HCT116 (cell line): ENCODE measurements at regions not wholly inside any gene's neighbourhood (a gene's known extent, or its start where the extent isn't known, plus 50 kb on each side); places are given as distances from the start of the nearest gene placed in this dataset.

ENCODE experiments used
- ATAC-seq: fragments of 200-7000 bp; cut with Tn5 transposase; 2 replicates; pipeline ENCODE4 v1.9.1; 2020; ENCODE audit warnings: mild to moderate bottlenecking, moderate library complexity
- BruUV-seq: library from RNA; stranded (reverse); fragments of 400-500 nt; replicated peaks from 2 replicates; lab custom pipeline; 2021; lab: Mats Ljungman, UMichigan
- CTCF ChIA-PET: fragments of 300-600 bp; sonication (Branson Sonifier 250); formaldehyde crosslinking; loops from one replicate; lab custom pipeline; 2021; ENCODE audit warnings: antibody characterized with exemption; lab: Charles Lee
- POLR2A ChIA-PET: fragments of 300-600, 350-600 bp; sonication (Branson Sonifier 250); formaldehyde crosslinking; loops from one replicate; lab custom pipeline; 2021; ENCODE audit warnings: antibody characterized with exemption; lab: Charles Lee
- RAD21 ChIA-PET, 2 experiments: fragments of 300-600 bp; sonication (Branson Sonifier 250); formaldehyde crosslinking; loops; one replicate each; lab custom pipeline; 2023; ENCODE audit warnings: low total read pairs in 2 of 2; ENCODE audit not compliant: uncharacterized antibody in 2 of 2, unreplicated experiment in 2 of 2, low non-redundant PET in 1 of 2; lab: Charles Lee
- DNase-seq: peaks from one replicate; pipeline ENCODE4 v3.0.0-alpha.2; 2010; ENCODE audit warnings: low read depth, low spot score
- H2AFZ ChIP-seq: fragments of 200-600 bp; shearing (Covaris generic), sonication (generic); 2 replicates; pipeline ENCODE4 v1.6.1; 2017; ENCODE audit warnings: low read depth, mixed run types, mixed read lengths, antibody characterized with exemption, low read length; ENCODE audit not compliant: poor library complexity, severe bottlenecking
- H3K27ac ChIP-seq: 2 replicates; pipeline ENCODE4 v1.5.1; 2012; ENCODE audit warnings: low read depth, low read length
- H3K27me3 ChIP-seq: fragments of 200-600 bp; sonication (generic); 2 replicates; pipeline ENCODE4 v1.6.1; 2016; ENCODE audit warnings: mixed run types, low read length, mixed read lengths; ENCODE audit not compliant: insufficient read depth
- H3K36me3 ChIP-seq, 2 experiments: fragments of 200-500 bp in 1 of 2; fragments of 200-600 bp in 1 of 2; sonication (Bioruptor generic) in 1 of 2; sonication (generic) in 1 of 2; 2 replicates each; pipeline versions ENCODE4 v1.5.1 to v1.6.1; 2014 to 2016; ENCODE audit warnings: low read length in 2 of 2, inconsistent platforms in 1 of 2, mixed read lengths in 1 of 2, mixed run types in 1 of 2; ENCODE audit not compliant: insufficient read depth in 2 of 2, control insufficient read depth in 1 of 2
- H3K4me1 ChIP-seq, 2 experiments: fragments of 200-600 bp in 1 of 2; sonication (generic) in 1 of 2; 2 replicates each; pipeline versions ENCODE4 v1.5.1 to v1.6.1; 2012 to 2017; ENCODE audit warnings: low read length in 2 of 2, inconsistent platforms in 1 of 2, mild to moderate bottlenecking in 1 of 2, mixed read lengths in 1 of 2, mixed run types in 1 of 2, moderate library complexity in 1 of 2; ENCODE audit not compliant: insufficient read depth in 2 of 2, control insufficient read depth in 1 of 2
- H3K4me2 ChIP-seq: fragments of 200-600 bp; sonication (generic); 2 replicates; pipeline ENCODE4 v1.6.1; 2017; ENCODE audit warnings: mixed run types, low read length, mixed read lengths
- H3K4me3 ChIP-seq, 2 experiments: fragments of 200-600 bp in 1 of 2; sonication (generic) in 1 of 2; replicated peaks in 1 of 2; 2 replicates each; pipeline ENCODE4 v1.5.1; 2011 to 2016; ENCODE audit warnings: low read length in 2 of 2, control low read depth in 1 of 2, low read depth in 1 of 2, mild to moderate bottlenecking in 1 of 2, mixed read lengths in 1 of 2, mixed run types in 1 of 2
- H3K79me2 ChIP-seq: fragments of 200-600 bp; sonication (generic); 2 replicates; pipeline ENCODE4 v1.6.1; 2017; ENCODE audit warnings: mild to moderate bottlenecking, mixed run types, low read length, moderate library complexity, mixed read lengths; ENCODE audit not compliant: insufficient read depth
- H3K9ac ChIP-seq: fragments of 200-600 bp; sonication (generic); 2 replicates; pipeline ENCODE4 v1.6.1; 2016; ENCODE audit warnings: low read length, mixed read lengths
- H3K9me2 ChIP-seq: fragments of 200-600 bp; sonication (generic), shearing (Covaris generic); 2 replicates; pipeline ENCODE4 v1.6.1; 2017; ENCODE audit warnings: mixed run types, mild to moderate bottlenecking, moderate library complexity; ENCODE audit not compliant: insufficient read depth
- H3K9me3 ChIP-seq, 2 experiments: fragments of 200-500 bp in 1 of 2; fragments of 200-600 bp in 1 of 2; sonication (Bioruptor generic) in 1 of 2; sonication (generic) in 1 of 2; 2 replicates each; pipeline ENCODE4 v1.6.1; 2014 to 2017; ENCODE audit warnings: low read length in 2 of 2, mixed read lengths in 2 of 2, inconsistent platforms in 1 of 2, low read depth in 1 of 2, mild to moderate bottlenecking in 1 of 2, mixed run types in 1 of 2, moderate library complexity in 1 of 2; ENCODE audit not compliant: control insufficient read depth in 1 of 2, insufficient read depth in 1 of 2
- H4K20me1 ChIP-seq: fragments of 200-600 bp; sonication (generic), shearing (Covaris generic); 2 replicates; pipeline ENCODE4 v1.6.1; 2017; ENCODE audit warnings: mixed run types, mild to moderate bottlenecking, moderate library complexity; ENCODE audit not compliant: insufficient read depth
- ATF3 ChIP-seq: IDR thresholded peaks from 2 replicates; pipeline ENCODE4 v1.6.1; 2012
- CBX3 ChIP-seq: IDR thresholded peaks from 2 replicates; pipeline ENCODE4 v1.6.1; 2012; ENCODE audit warnings: low read depth
- CEBPB ChIP-seq: IDR thresholded peaks from 2 replicates; pipeline ENCODE4 v1.6.1; 2012; ENCODE audit warnings: low read depth
- CTCF ChIP-seq, 3 experiments: fragments of 200-600 bp in 1 of 3; sonication (generic) in 1 of 3; IDR thresholded peaks in 2 of 3; conservative IDR thresholded peaks in 1 of 3; 2 replicates each; pipeline ENCODE4 v1.5.1; 2012 to 2017; ENCODE audit warnings: low read depth in 2 of 3, low read length in 2 of 3, antibody characterized with exemption in 1 of 3, borderline replicate concordance in 1 of 3, control low read depth in 1 of 3, mild to moderate bottlenecking in 1 of 3, mixed read lengths in 1 of 3, mixed run types in 1 of 3, moderate library complexity in 1 of 3; ENCODE audit not compliant: insufficient read depth in 1 of 3
- EGR1 ChIP-seq: IDR thresholded peaks from 2 replicates; pipeline ENCODE4 v1.6.1; 2012; ENCODE audit warnings: low read depth
- ELF1 ChIP-seq: IDR thresholded peaks from 2 replicates; pipeline ENCODE4 v1.6.1; 2012; ENCODE audit warnings: low read depth, borderline replicate concordance
- EZH2 ChIP-seq: fragments of 200-600 bp; sonication (generic); IDR thresholded peaks from 2 replicates; pipeline ENCODE4 v1.6.1; 2017; ENCODE audit warnings: antibody characterized with exemption, mixed run types
- EZH2phosphoT487 ChIP-seq: fragments of 200-600 bp; IDR thresholded peaks from 2 replicates; pipeline ENCODE4 v1.6.1; 2018; ENCODE audit warnings: antibody characterized with exemption, borderline replicate concordance
- FOSL1 ChIP-seq: IDR thresholded peaks from 2 replicates; pipeline ENCODE4 v1.6.1; 2012; ENCODE audit warnings: low read depth
- MAX ChIP-seq: IDR thresholded peaks from 2 replicates; pipeline ENCODE4 v1.6.1; 2012
- POLR2A ChIP-seq: IDR thresholded peaks from 2 replicates; pipeline ENCODE4 v1.7.0; 2011; ENCODE audit warnings: borderline replicate concordance; ENCODE audit not compliant: insufficient read depth, insufficient read length; ENCODE audit errors: extremely low read depth
- POLR2AphosphoS5 ChIP-seq: IDR thresholded peaks from 2 replicates; pipeline ENCODE4 v1.6.1; 2011; ENCODE audit warnings: mild to moderate bottlenecking, low read depth, low read length, moderate library complexity
- RAD21 ChIP-seq: IDR thresholded peaks from 2 replicates; pipeline ENCODE4 v1.6.1; 2012; ENCODE audit warnings: low read depth, mild to moderate bottlenecking
- REST ChIP-seq: IDR thresholded peaks from 2 replicates; pipeline ENCODE4 v1.6.1; 2012; ENCODE audit warnings: low read depth
- SIN3A ChIP-seq: IDR thresholded peaks from 2 replicates; pipeline ENCODE4 v1.6.1; 2012; ENCODE audit warnings: low read depth
- SRF ChIP-seq: IDR thresholded peaks from 2 replicates; pipeline ENCODE4 v1.6.1; 2012; ENCODE audit warnings: low read depth
- TCF7L2 ChIP-seq: IDR thresholded peaks from 2 replicates; pipeline ENCODE4 v1.7.0; 2011; ENCODE audit warnings: borderline replicate concordance, inconsistent platforms; ENCODE audit not compliant: insufficient read depth, insufficient read length; ENCODE audit errors: extremely low read depth
- YY1 ChIP-seq: IDR thresholded peaks from 2 replicates; pipeline ENCODE4 v1.6.1; 2011; ENCODE audit warnings: low read length, low read depth, moderate library complexity, mild to moderate bottlenecking; ENCODE audit not compliant: insufficient replicate concordance; ENCODE audit errors: extremely low read depth
- ZBTB33 ChIP-seq: IDR thresholded peaks from 2 replicates; pipeline ENCODE4 v1.6.1; 2011; ENCODE audit warnings: mild to moderate bottlenecking, low read length, moderate library complexity; ENCODE audit not compliant: insufficient replicate concordance; ENCODE audit errors: extremely low read depth
- ZNF274 ChIP-seq: fragments of 200-500 bp; sonication (Bioruptor generic); IDR thresholded peaks from 2 replicates; pipeline ENCODE4 v1.6.1; 2014; ENCODE audit warnings: mild to moderate bottlenecking, low read depth, low read length, inconsistent platforms
- intact Hi-C: fragments of 100-400 bp; cut with micrococcal nuclease; formaldehyde crosslinking; loops from 2 replicates; pipeline ENCODE4 v1.10.0; 2022

GRCh38 chr10:90112681-90113080 lies 411.3 kb downstream of the KIF20B start:
- no peak overlapping the region for H3K9ac ChIP-seq
- H3K36me3 ChIP-seq, result no peaks in the 10 kb centered on the region
- TF ChIP-seq CTCF (IDR thresholded peaks at IDR 0.05 in 2 of 3, conservative IDR thresholded peaks at IDR 0.05 in 1 of 3; ENCODE audit: borderline replicate concordance in 1 of 3, insufficient read depth in 1 of 3, low read depth in 2 of 3, low read length in 2 of 3), result no peak
- no peak for TF ChIP-seq CBX3
- TF ChIP-seq TCF7L2, result no peak
- TF ChIP-seq SIN3A, result no peak
- no peak for TF ChIP-seq ATF3
- no peak for TF ChIP-seq ZNF274
- no peak for TF ChIP-seq RAD21
- TF ChIP-seq POLR2AphosphoS5, result no peak
- TF ChIP-seq EZH2, result no peak
- no peak for TF ChIP-seq EGR1
- TF ChIP-seq CEBPB, result no peak
- no peak for TF ChIP-seq YY1
- TF ChIP-seq MAX, result no peak
- TF ChIP-seq ZBTB33, result no peak
- TF ChIP-seq FOSL1, result no peak
- TF ChIP-seq SRF, result no peak
- TF ChIP-seq EZH2phosphoT487, result no peak
- no peak for TF ChIP-seq REST
- TF ChIP-seq ELF1, result no peak
- no peak for TF ChIP-seq POLR2A
- no peak for ATAC-seq
- peak overlapping the region; percentile 72; the same call in 1 of the 2 replicates for H3K4me2 ChIP-seq
- peak overlapping the region; percentile 77; the same call in 1 of the 2 replicates for H3K27ac ChIP-seq
- no peaks in the 10 kb centered on the region for H3K9me3 ChIP-seq
- no peak for DNase-seq
- POLR2A ChIA-PET, result no interaction called here
- H3K27me3 ChIP-seq, result no peaks in the 10 kb centered on the region
- peaks cover 19 to 22% of the 10 kb centered on the region in 2 experiments for H3K4me1 ChIP-seq
- no peak overlapping the region for H3K4me3 ChIP-seq
- CTCF ChIA-PET, result no interaction called here
- no peaks in the 10 kb centered on the region for H4K20me1 ChIP-seq
- no peaks in the 10 kb centered on the region for H3K79me2 ChIP-seq
- no TSS peak for BruUV-seq
- intact Hi-C loops, result no loop called here
- no peak overlapping the region for H2AFZ ChIP-seq
- no peaks in the 10 kb centered on the region for H3K9me2 ChIP-seq
- RAD21 ChIA-PET, result no interaction called here
